ENCODE measurements at regions not wholly inside any gene's neighbourhood (a gene's known extent, or its start where the extent isn't known, plus 50 kb on each side); places are given as distances from the start of the nearest gene placed in this dataset.

- Histone ChIP-seq H2BK15ac (ENCODE audit: low read length) (no peak overlapping the region), H3K27me3 (ENCODE audit: control insufficient read depth in 3 of 3, insufficient read depth in 3 of 3, low read depth in 1 of 3, low read length in 3 of 3) (no peaks in the 10 kb centered on the region), H3K4me2 (ENCODE audit: insufficient read depth, low read length, poor library complexity, severe bottlenecking) (no peak overlapping the region), H3K9ac (ENCODE audit: low read depth, low read length, poor library complexity) (no peak overlapping the region), H3K4me3 (ENCODE audit: low read length in 2 of 2) (no peak overlapping the region), H3K4me1 (ENCODE audit: control insufficient read depth in 2 of 2, insufficient read depth in 1 of 2, low read depth in 1 of 2, low read length in 2 of 2) (no peaks in the 10 kb centered on the region), H3K4ac (ENCODE audit: low read length) (no peak overlapping the region), H2BK120ac (ENCODE audit: low read depth, low read length) (no peak overlapping the region), H3K9me3 (replicated peaks in 1 of 2; ENCODE audit: control insufficient read depth in 2 of 2, insufficient read depth in 1 of 2, low read depth in 1 of 2, low read length in 2 of 2) (peaks cover 0 to 5% of the 10 kb centered on the region in 2 donors), H4K8ac (ENCODE audit: low read depth, low read length) (no peak overlapping the region), H2BK12ac (ENCODE audit: low read length) (no peak overlapping the region), H3K23ac (ENCODE audit: low read depth, low read length, poor library complexity) (no peak overlapping the region), H2AK5ac (ENCODE audit: low read depth, low read length) (no peak overlapping the region), H3K36me3 (replicated peaks in 1 of 2; ENCODE audit: control insufficient read depth in 2 of 2, insufficient read depth in 2 of 2, low read length in 2 of 2) (no peaks in the 10 kb centered on the region), H4K91ac (ENCODE audit: low read depth, low read length, poor library complexity) (no peak overlapping the region), H2AFZ (ENCODE audit: low read length) (no peak overlapping the region), H3K14ac (ENCODE audit: low read length) (no peak overlapping the region), H3K18ac (ENCODE audit: low read length) (no peak overlapping the region), H2BK5ac (ENCODE audit: low read length) (no peak overlapping the region), H3K79me1 (ENCODE audit: low read depth, low read length) (no peaks in the 10 kb centered on the region), H3K27ac (replicated peaks; ENCODE audit: low read length) (no peak overlapping the region)
- DNase-seq (ENCODE audit: low spot score), result no peak
Measured at GRCh38 chr2:22807872-22808271, 577.1 kb upstream of the KLHL29 start.

- Histone ChIP-seq H3K4ac (ENCODE audit: low read length) (no peak overlapping the region), H3K27ac (replicated peaks; ENCODE audit: low read length) (no peak overlapping the region), H3K9ac (ENCODE audit: low read depth, low read length, poor library complexity) (no peak overlapping the region), H4K91ac (ENCODE audit: low read depth, low read length, poor library complexity) (no peak overlapping the region), H3K27me3 (ENCODE audit: control insufficient read depth in 3 of 3, insufficient read depth in 3 of 3, low read depth in 1 of 3, low read length in 3 of 3) (no peaks in the 10 kb centered on the region), H3K36me3 (replicated peaks in 1 of 2; ENCODE audit: control insufficient read depth in 2 of 2, insufficient read depth in 2 of 2, low read length in 2 of 2) (no peaks in the 10 kb centered on the region), H3K9me3 (replicated peaks in 1 of 2; ENCODE audit: control insufficient read depth in 2 of 2, insufficient read depth in 1 of 2, low read depth in 1 of 2, low read length in 2 of 2) (peaks cover 0 to 5% of the 10 kb centered on the region in 2 donors), H3K4me1 (ENCODE audit: control insufficient read depth in 2 of 2, insufficient read depth in 1 of 2, low read depth in 1 of 2, low read length in 2 of 2) (no peaks in the 10 kb centered on the region), H2AK5ac (ENCODE audit: low read depth, low read length) (no peak overlapping the region), H2BK15ac (ENCODE audit: low read length) (no peak overlapping the region), H2AFZ (ENCODE audit: low read length) (no peak overlapping the region), H2BK12ac (ENCODE audit: low read length) (no peak overlapping the region), H2BK5ac (ENCODE audit: low read length) (no peak overlapping the region), H3K4me3 (ENCODE audit: low read length in 2 of 2) (no peak overlapping the region), H4K8ac (ENCODE audit: low read depth, low read length) (no peak overlapping the region), H3K14ac (ENCODE audit: low read length) (no peak overlapping the region), H3K4me2 (ENCODE audit: insufficient read depth, low read length, poor library complexity, severe bottlenecking) (no peak overlapping the region), H3K18ac (ENCODE audit: low read length) (no peak overlapping the region), H3K23ac (ENCODE audit: low read depth, low read length, poor library complexity) (no peak overlapping the region), H3K79me1 (ENCODE audit: low read depth, low read length) (no peaks in the 10 kb centered on the region), H2BK120ac (ENCODE audit: low read depth, low read length) (no peak overlapping the region)
- no CpG with 5 or more reads among the region's 2 CpGs for WGBS, 2 donors (ENCODE audit: extremely low coverage in 2 of 2, insufficient read length in 2 of 2, insufficient replicate concordance in 1 of 2)
- no peak for DNase-seq (ENCODE audit: low spot score)
Measured at GRCh38 chr2:22810602-22811001, 574.4 kb upstream of the KLHL29 start.

- H3K27ac ChIP-seq (replicated peaks; ENCODE audit: low read length), result no peak overlapping the region
- no peak overlapping the region for H2BK5ac ChIP-seq (ENCODE audit: low read length)
- H3K4me3 ChIP-seq (ENCODE audit: low read length in 2 of 2), result no peak overlapping the region
- DNase-seq (ENCODE audit: low spot score), result no peak
- no peak overlapping the region for H2BK120ac ChIP-seq (ENCODE audit: low read depth, low read length)
- H4K8ac ChIP-seq (ENCODE audit: low read depth, low read length), result no peak overlapping the region
- no CpG with 5 or more reads among the region's 2 CpGs for WGBS, 2 donors (ENCODE audit: extremely low coverage in 2 of 2, insufficient read length in 2 of 2, insufficient replicate concordance in 1 of 2)
- H3K4me2 ChIP-seq (ENCODE audit: insufficient read depth, low read length, poor library complexity, severe bottlenecking), result no peak overlapping the region
- H2BK15ac ChIP-seq (ENCODE audit: low read length), result no peak overlapping the region
- H3K36me3 ChIP-seq (replicated peaks in 1 of 2; ENCODE audit: control insufficient read depth in 2 of 2, insufficient read depth in 2 of 2, low read length in 2 of 2), result no peaks in the 10 kb centered on the region
- no peak overlapping the region for H3K14ac ChIP-seq (ENCODE audit: low read length)
- no peak overlapping the region for H3K4ac ChIP-seq (ENCODE audit: low read length)
- no peak overlapping the region for H4K91ac ChIP-seq (ENCODE audit: low read depth, low read length, poor library complexity)
- no peak overlapping the region for H2AK5ac ChIP-seq (ENCODE audit: low read depth, low read length)
- no peak overlapping the region for H2BK12ac ChIP-seq (ENCODE audit: low read length)
- no peaks in the 10 kb centered on the region for H3K27me3 ChIP-seq (ENCODE audit: control insufficient read depth in 3 of 3, insufficient read depth in 3 of 3, low read depth in 1 of 3, low read length in 3 of 3)
- no peaks in the 10 kb centered on the region for H3K79me1 ChIP-seq (ENCODE audit: low read depth, low read length)
- no peak overlapping the region for H3K9ac ChIP-seq (ENCODE audit: low read depth, low read length, poor library complexity)
- no peak overlapping the region for H3K18ac ChIP-seq (ENCODE audit: low read length)
- no peak overlapping the region for H2AFZ ChIP-seq (ENCODE audit: low read length)
- H3K4me1 ChIP-seq (ENCODE audit: control insufficient read depth in 2 of 2, insufficient read depth in 1 of 2, low read depth in 1 of 2, low read length in 2 of 2), result peaks cover 0 to under 1% of the 10 kb centered on the region in 2 donors
- peaks cover 0 to 2% of the 10 kb centered on the region in 2 donors for H3K9me3 ChIP-seq (replicated peaks in 1 of 2; ENCODE audit: control insufficient read depth in 2 of 2, insufficient read depth in 1 of 2, low read depth in 1 of 2, low read length in 2 of 2)
- H3K23ac ChIP-seq (ENCODE audit: low read depth, low read length, poor library complexity), result no peak overlapping the region
Measured at GRCh38 chr2:22812065-22812680, 572.8 kb upstream of the KLHL29 start.

- Histone ChIP-seq H3K14ac (ENCODE audit: low read length) (no peak overlapping the region), H3K9ac (ENCODE audit: low read depth, low read length, poor library complexity) (no peak overlapping the region), H3K4ac (ENCODE audit: low read length) (no peak overlapping the region), H3K27me3 (ENCODE audit: control insufficient read depth in 3 of 3, insufficient read depth in 3 of 3, low read depth in 1 of 3, low read length in 3 of 3) (no peaks in the 10 kb centered on the region), H3K36me3 (replicated peaks in 1 of 2; ENCODE audit: control insufficient read depth in 2 of 2, insufficient read depth in 2 of 2, low read length in 2 of 2) (no peaks in the 10 kb centered on the region), H2BK15ac (ENCODE audit: low read length) (no peak overlapping the region), H3K79me1 (ENCODE audit: low read depth, low read length) (no peaks in the 10 kb centered on the region), H3K18ac (ENCODE audit: low read length) (no peak overlapping the region), H2BK5ac (ENCODE audit: low read length) (no peak overlapping the region), H2BK12ac (ENCODE audit: low read length) (no peak overlapping the region), H2AK5ac (ENCODE audit: low read depth, low read length) (no peak overlapping the region), H3K9me3 (replicated peaks in 1 of 2; ENCODE audit: control insufficient read depth in 2 of 2, insufficient read depth in 1 of 2, low read depth in 1 of 2, low read length in 2 of 2) (no peaks in the 10 kb centered on the region), H3K4me1 (ENCODE audit: control insufficient read depth in 2 of 2, insufficient read depth in 1 of 2, low read depth in 1 of 2, low read length in 2 of 2) (peaks cover 0 to 2% of the 10 kb centered on the region in 2 donors), H3K4me3 (ENCODE audit: low read length in 2 of 2) (no peak overlapping the region), H3K4me2 (ENCODE audit: insufficient read depth, low read length, poor library complexity, severe bottlenecking) (no peak overlapping the region), H4K8ac (ENCODE audit: low read depth, low read length) (no peak overlapping the region), H3K27ac (replicated peaks; ENCODE audit: low read length) (no peak overlapping the region), H3K23ac (ENCODE audit: low read depth, low read length, poor library complexity) (no peak overlapping the region), H2BK120ac (ENCODE audit: low read depth, low read length) (no peak overlapping the region), H2AFZ (ENCODE audit: low read length) (no peak overlapping the region), H4K91ac (ENCODE audit: low read depth, low read length, poor library complexity) (no peak overlapping the region)
- no peak for DNase-seq (ENCODE audit: low spot score)
- no CpG with 5 or more reads among the region's 4 CpGs for WGBS, 2 donors (ENCODE audit: extremely low coverage in 2 of 2, insufficient read length in 2 of 2, insufficient replicate concordance in 1 of 2)
Measured at GRCh38 chr2:22817197-22817596, 567.8 kb upstream of the KLHL29 start.
